ENCODE measurements at regions not wholly inside any gene's neighbourhood (a gene's known extent, or its start where the extent isn't known, plus 50 kb on each side); places are given as distances from the start of the nearest gene placed in this dataset.
"Not testable (repeated sequence)": the region's sequence is repeated elsewhere in the genome, so short reads cannot be mapped to it uniquely, and the experiment has no call there.

DNA sequence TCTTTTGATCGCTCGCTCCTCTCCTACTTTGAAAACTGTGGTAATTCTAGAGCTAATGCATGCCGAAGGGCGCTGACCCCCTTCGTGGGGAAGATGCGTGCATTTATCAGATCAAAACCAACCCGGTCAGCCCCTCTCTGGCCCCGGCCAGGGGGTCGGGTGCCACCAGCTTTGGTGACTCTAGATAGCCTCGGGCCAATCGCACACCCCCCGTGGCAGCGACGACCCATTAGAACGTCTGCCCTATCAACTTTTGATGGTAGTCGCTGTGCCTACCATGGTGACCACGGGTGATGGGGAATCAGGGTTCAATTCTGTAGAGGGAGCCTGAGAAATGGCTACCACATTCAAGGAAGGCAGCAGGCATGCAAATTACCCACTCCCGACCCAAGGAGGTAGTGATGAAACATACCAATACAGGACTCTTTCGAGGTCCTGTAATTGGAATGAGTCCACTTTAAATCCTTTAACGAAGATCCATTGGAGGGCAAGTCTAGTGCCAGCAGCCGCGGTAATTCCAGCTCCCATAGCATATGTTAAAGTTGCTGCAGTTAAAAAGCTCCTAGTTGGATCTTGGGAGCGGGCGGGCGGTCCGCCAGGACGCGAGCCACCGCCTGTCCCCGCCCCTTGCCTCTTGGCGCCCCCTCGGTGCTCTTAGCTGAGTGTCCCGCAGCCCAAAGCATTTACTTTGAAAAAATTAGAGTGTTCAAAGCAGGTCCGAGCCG lies 3898.2 kb upstream of the OR11H1 start:
- Histone ChIP-seq H3K4me1 (no peaks in the 10 kb centered on the region), H3K4me3 (no peak overlapping the region), H3K27me3 (no peaks in the 10 kb centered on the region), H3K9me3 (peaks cover 20% of the 10 kb centered on the region), H3K36me3 (no peaks in the 10 kb centered on the region), H3K27ac (no peak overlapping the region)
- intact Hi-C loops (cut with DNase I) = no loop called here
- TF ChIP-seq, protein P1, sequence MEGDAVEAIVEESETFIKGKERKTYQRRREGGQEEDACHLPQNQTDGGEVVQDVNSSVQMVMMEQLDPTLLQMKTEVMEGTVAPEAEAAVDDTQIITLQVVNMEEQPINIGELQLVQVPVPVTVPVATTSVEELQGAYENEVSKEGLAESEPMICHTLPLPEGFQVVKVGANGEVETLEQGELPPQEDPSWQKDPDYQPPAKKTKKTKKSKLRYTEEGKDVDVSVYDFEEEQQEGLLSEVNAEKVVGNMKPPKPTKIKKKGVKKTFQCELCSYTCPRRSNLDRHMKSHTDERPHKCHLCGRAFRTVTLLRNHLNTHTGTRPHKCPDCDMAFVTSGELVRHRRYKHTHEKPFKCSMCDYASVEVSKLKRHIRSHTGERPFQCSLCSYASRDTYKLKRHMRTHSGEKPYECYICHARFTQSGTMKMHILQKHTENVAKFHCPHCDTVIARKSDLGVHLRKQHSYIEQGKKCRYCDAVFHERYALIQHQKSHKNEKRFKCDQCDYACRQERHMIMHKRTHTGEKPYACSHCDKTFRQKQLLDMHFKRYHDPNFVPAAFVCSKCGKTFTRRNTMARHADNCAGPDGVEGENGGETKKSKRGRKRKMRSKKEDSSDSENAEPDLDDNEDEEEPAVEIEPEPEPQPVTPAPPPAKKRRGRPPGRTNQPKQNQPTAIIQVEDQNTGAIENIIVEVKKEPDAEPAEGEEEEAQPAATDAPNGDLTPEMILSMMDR (IDR thresholded peaks at IDR 0.05) = no peak
- no peak for ATAC-seq
- peak; percentile 66 for DNase-seq

DNA sequence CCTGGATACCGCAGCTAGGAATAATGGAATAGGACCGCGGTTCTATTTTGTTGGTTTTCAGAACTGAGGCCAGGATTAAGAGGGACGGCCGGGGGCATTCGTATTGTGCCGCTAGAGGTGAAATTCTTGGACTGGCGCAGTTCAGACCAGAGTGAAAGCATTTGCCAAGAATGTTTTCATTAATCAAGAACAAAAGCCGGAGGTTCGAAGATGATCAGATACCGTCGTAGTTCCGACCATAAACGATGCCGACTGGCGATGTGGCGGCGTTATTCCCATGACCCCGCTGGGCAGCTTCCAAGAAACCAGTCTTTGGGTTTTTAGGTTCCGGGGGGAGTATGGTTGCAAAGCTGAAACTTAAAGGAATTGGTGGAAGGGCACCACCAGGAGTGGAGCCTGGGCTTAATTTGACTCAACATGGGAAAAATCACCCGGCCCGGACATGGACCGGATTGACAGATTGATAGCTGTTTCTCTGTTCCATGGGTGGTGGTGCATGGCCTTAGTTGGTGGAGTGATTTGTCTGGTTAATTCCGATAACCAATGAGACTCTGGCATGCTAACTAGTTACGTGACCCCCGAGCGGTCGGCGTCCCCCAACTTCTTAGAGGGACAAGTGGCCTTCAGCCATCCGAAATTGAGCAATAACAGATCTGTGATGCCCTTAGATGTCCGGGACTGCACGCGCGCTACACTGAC lies 3897.5 kb upstream of the OR11H1 start:
- H3K27me3 ChIP-seq; H3K36me3 ChIP-seq; DNase-seq; H3K4me1 ChIP-seq; H3K27ac ChIP-seq; H3K4me3 ChIP-seq; intact Hi-C loops (cut with DNase I); ATAC-seq: not testable (repeated sequence)
- H3K9me3 ChIP-seq = peaks cover 20% of the 10 kb centered on the region
